Trophoblast cell (in vitro differentiated cells and primary cell): ENCODE measurements at regions not wholly inside any gene's neighbourhood (a gene's known extent, or its start where the extent isn't known, plus 50 kb on each side); places are given as distances from the start of the nearest gene placed in this dataset.
A peak's percentile ranks its signal among the peaks of the same experiment; 100 is the strongest.

Experiments
- DNase-seq, 2 donors: peaks; one replicate each; pipeline ENCODE4 v3.0.0-alpha.2; 2016
- H2AFZ ChIP-seq: 2 replicates; pipeline ENCODE4 v1.6.1; 2013; ENCODE audit warnings: low read length, moderate library complexity, mild to moderate bottlenecking; ENCODE audit not compliant: insufficient read depth, poor library complexity
- H2AK5ac ChIP-seq: 2 replicates; pipeline ENCODE4 v1.6.1; 2013; ENCODE audit warnings: mild to moderate bottlenecking, low read length
- H2BK120ac ChIP-seq: 2 replicates; pipeline ENCODE4 v1.6.1; 2013; ENCODE audit warnings: low read length, mild to moderate bottlenecking, moderate library complexity; ENCODE audit not compliant: insufficient read depth, poor library complexity
- H2BK12ac ChIP-seq: 2 replicates; pipeline ENCODE4 v1.6.1; 2013; ENCODE audit warnings: mild to moderate bottlenecking, low read length, moderate library complexity
- H2BK5ac ChIP-seq: 2 replicates; pipeline ENCODE4 v1.6.1; 2013; ENCODE audit warnings: low read length, low read depth, moderate library complexity, mild to moderate bottlenecking; ENCODE audit not compliant: poor library complexity
- H3K14ac ChIP-seq: 2 replicates; pipeline ENCODE4 v1.6.1; 2013; ENCODE audit warnings: mild to moderate bottlenecking, low read length
- H3K18ac ChIP-seq: 2 replicates; pipeline ENCODE4 v1.6.1; 2013; ENCODE audit warnings: mild to moderate bottlenecking, low read length
- H3K23ac ChIP-seq: 2 replicates; pipeline ENCODE4 v1.6.1; 2013; ENCODE audit warnings: low read length
- H3K27ac ChIP-seq: 2 replicates; pipeline ENCODE4 v1.5.1; 2013; ENCODE audit warnings: low read depth, mild to moderate bottlenecking, inconsistent platforms, low read length, moderate library complexity
- H3K27me3 ChIP-seq: 2 replicates; pipeline ENCODE4 v1.6.1; 2013; ENCODE audit warnings: inconsistent platforms, mild to moderate bottlenecking, low read length, moderate library complexity; ENCODE audit not compliant: insufficient read depth
- H3K36me3 ChIP-seq, 2 experiments: 1 replicate in 1 of 2; 2 replicates in 1 of 2; pipeline ENCODE4 v1.6.1; 2013; ENCODE audit warnings: low read length in 2 of 2, mild to moderate bottlenecking in 2 of 2, moderate library complexity in 1 of 2; ENCODE audit not compliant: insufficient read depth in 2 of 2, control insufficient read depth in 1 of 2
- H3K4ac ChIP-seq: 2 replicates; pipeline ENCODE4 v1.6.1; 2013; ENCODE audit warnings: low read depth, mild to moderate bottlenecking, low read length, moderate library complexity
- H3K4me1 ChIP-seq, 2 experiments: 1 replicate in 1 of 2; 2 replicates in 1 of 2; pipeline ENCODE4 v1.6.1; 2013; ENCODE audit warnings: low read length in 2 of 2, mild to moderate bottlenecking in 2 of 2, moderate library complexity in 1 of 2; ENCODE audit not compliant: insufficient read depth in 2 of 2, control insufficient read depth in 1 of 2
- H3K4me2 ChIP-seq: 2 replicates; pipeline ENCODE4 v1.6.1; 2013; ENCODE audit warnings: inconsistent platforms, mild to moderate bottlenecking, low read length, moderate library complexity
- H3K4me3 ChIP-seq: 2 replicates; pipeline ENCODE4 v1.5.1; 2013; ENCODE audit warnings: mild to moderate bottlenecking, low read depth, low read length, inconsistent platforms
- H3K79me1 ChIP-seq: one replicate; pipeline ENCODE4 v1.6.1; 2013; ENCODE audit warnings: low read length
- H3K79me2 ChIP-seq: 2 replicates; pipeline ENCODE4 v1.6.1; 2013; ENCODE audit warnings: low read length, mild to moderate bottlenecking; ENCODE audit not compliant: control insufficient read depth, insufficient read depth, poor library complexity
- H3K9ac ChIP-seq: 2 replicates; pipeline ENCODE4 v1.6.1; 2013; ENCODE audit warnings: mild to moderate bottlenecking, low read length
- H3K9me3 ChIP-seq: 2 replicates; pipeline ENCODE4 v1.6.1; 2013; ENCODE audit warnings: low read depth, mild to moderate bottlenecking, control low read depth, inconsistent platforms, low read length; ENCODE audit not compliant: insufficient read depth
- H4K12ac ChIP-seq: 2 replicates; pipeline ENCODE4 v1.6.1; 2013; ENCODE audit warnings: low read depth, mild to moderate bottlenecking, low read length, moderate library complexity
- H4K8ac ChIP-seq: 2 replicates; pipeline ENCODE4 v1.6.1; 2013; ENCODE audit warnings: low read depth, mild to moderate bottlenecking, low read length, moderate library complexity
- H4K91ac ChIP-seq: one replicate; pipeline ENCODE4 v1.6.1; 2013; ENCODE audit warnings: low read depth, mild to moderate bottlenecking, low read length, moderate library complexity
- WGBS: extraction: QIAGEN DNeasy Blood & Tissue Kit; methylation state at CpG from one replicate; pipeline ENCODE4 v1.1.7; 2013; ENCODE audit warnings: missing lambda C conversion rate; ENCODE audit not compliant: insufficient read length, insufficient coverage; ENCODE audit errors: extremely low coverage; 5-methylcytosine and 5-hydroxymethylcytosine counted together

DNA sequence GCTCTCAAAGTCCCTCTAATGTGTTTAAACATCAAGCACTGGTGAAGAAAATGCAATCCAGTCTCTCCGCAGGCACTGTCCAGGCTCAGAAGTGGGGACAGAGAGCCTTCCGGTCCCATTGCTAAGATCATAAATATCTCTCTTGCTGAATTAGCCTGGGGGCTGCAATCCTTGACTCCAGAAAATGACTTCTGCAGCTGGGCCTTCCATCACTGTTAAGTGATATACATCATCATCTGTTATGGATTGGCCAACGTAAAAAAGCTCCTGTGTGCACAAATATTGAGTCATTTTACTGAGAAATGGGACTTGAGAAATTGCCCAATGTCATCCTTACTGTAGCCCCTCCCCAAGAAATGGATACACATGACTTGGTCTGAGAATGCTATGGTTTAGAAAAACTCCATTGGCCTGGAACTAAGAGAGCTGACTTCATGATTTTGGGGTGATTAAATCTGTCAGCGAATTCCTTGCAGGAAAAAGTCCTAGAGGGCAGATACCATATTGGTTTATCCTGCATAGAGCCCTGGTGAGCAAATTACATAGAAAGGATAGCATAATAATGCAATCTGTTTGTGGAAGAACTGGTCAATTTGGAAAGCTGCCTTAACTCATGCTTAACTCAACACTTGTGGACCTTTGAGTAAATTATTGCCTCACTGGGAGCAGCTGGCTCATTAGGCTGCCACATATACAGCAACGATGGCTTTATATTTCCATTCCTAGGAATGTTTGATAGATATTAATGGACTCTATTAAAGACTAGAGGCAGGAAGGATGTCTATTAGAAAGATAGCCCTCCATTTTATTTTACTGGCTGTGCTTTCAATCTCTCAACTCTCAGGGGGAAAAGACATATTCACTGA is 346.1 kb downstream of the GBA3 start:
- H3K79me2 ChIP-seq: no peaks in the 10 kb centered on the region
- no peak overlapping the region for H4K91ac ChIP-seq
- WGBS: no CpG with 5 or more reads among the region's 5 CpGs
- no peak overlapping the region for H3K23ac ChIP-seq
- H4K8ac ChIP-seq: no peak overlapping the region
- H3K36me3 ChIP-seq: no peaks in the 10 kb centered on the region
- H3K9me3 ChIP-seq: peaks cover 1% of the 10 kb centered on the region
- no peaks in the 10 kb centered on the region for H3K27me3 ChIP-seq
- no peak overlapping the region for H3K4me3 ChIP-seq
- H2BK120ac ChIP-seq: no peak overlapping the region
- H2AK5ac ChIP-seq: no peak overlapping the region
- no peak overlapping the region for H4K12ac ChIP-seq
- H3K79me1 ChIP-seq: peaks cover 2% of the 10 kb centered on the region
- H2BK5ac ChIP-seq: no peak overlapping the region
- no peak overlapping the region for H2BK12ac ChIP-seq
- H3K18ac ChIP-seq: no peak overlapping the region
- no peak overlapping the region for H3K27ac ChIP-seq
- no peak overlapping the region for H3K4me2 ChIP-seq
- no peak overlapping the region for H3K9ac ChIP-seq
- peaks cover 6 to 9% of the 10 kb centered on the region in 2 experiments for H3K4me1 ChIP-seq
- H2AFZ ChIP-seq: no peak overlapping the region
- no peak overlapping the region for H3K4ac ChIP-seq
- DNase-seq: peak; percentile 93 to 98
- no peak overlapping the region for H3K14ac ChIP-seq

DNA sequence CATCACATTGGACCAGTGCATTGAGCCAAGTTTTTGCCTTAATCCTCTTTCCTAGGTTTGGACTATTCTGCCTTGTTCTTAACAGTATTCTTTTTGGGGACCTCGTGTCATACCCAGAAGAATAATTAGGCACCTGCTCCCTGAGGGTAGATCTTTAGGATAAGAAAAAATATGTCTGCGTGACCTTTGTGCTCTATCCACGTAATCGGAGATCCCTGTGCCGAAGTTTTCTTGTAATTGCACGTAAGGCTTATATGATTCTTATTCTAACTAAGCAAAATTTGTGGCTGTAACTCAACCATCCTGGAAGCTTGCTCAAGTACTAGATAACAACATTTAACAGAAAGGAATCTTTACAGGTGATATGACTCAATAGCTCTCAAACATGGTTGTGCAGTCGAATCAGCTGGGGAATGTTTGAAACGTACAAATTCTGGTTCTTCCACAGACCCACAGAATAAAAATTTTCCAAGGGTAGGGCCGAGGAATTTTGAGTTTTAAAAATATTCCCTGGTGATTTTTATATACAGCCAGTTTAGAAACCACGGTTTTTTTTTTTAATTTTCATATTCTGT is 344.3 kb downstream of the GBA3 start:
- H4K91ac ChIP-seq: no peak overlapping the region
- no peaks in the 10 kb centered on the region for H3K79me2 ChIP-seq
- H4K8ac ChIP-seq: no peak overlapping the region
- no peak overlapping the region for H3K23ac ChIP-seq
- peak; percentile 81 to 93 for DNase-seq
- H3K9me3 ChIP-seq: peaks cover 1% of the 10 kb centered on the region
- H2BK5ac ChIP-seq: peak overlapping the region; percentile 37
- no peak overlapping the region for H3K4ac ChIP-seq
- no peak overlapping the region for H2BK12ac ChIP-seq
- no peak overlapping the region for H3K4me3 ChIP-seq
- H2AK5ac ChIP-seq: no peak overlapping the region
- H4K12ac ChIP-seq: no peak overlapping the region
- no peak overlapping the region for H3K18ac ChIP-seq
- H3K36me3 ChIP-seq: no peaks in the 10 kb centered on the region
- no peak overlapping the region for H3K9ac ChIP-seq
- no peak overlapping the region for H2BK120ac ChIP-seq
- H3K79me1 ChIP-seq: peaks cover 4% of the 10 kb centered on the region
- H3K4me1 ChIP-seq: peaks cover 6 to 9% of the 10 kb centered on the region in 2 experiments
- no peaks in the 10 kb centered on the region for H3K27me3 ChIP-seq
- H3K27ac ChIP-seq: peak overlapping the region; percentile 41
- no peak overlapping the region for H2AFZ ChIP-seq
- no peak overlapping the region for H3K14ac ChIP-seq
- no peak overlapping the region for H3K4me2 ChIP-seq
- no CpG with 5 or more reads among the region's 10 CpGs for WGBS

- Histone ChIP-seq H3K27me3 (no peaks in the 10 kb centered on the region), H3K4ac (no peak overlapping the region), H3K79me1 (peaks cover 4% of the 10 kb centered on the region)
Observed at GRCh38 chr4:23036503-23036902, 343.8 kb downstream of the GBA3 start.

DNA sequence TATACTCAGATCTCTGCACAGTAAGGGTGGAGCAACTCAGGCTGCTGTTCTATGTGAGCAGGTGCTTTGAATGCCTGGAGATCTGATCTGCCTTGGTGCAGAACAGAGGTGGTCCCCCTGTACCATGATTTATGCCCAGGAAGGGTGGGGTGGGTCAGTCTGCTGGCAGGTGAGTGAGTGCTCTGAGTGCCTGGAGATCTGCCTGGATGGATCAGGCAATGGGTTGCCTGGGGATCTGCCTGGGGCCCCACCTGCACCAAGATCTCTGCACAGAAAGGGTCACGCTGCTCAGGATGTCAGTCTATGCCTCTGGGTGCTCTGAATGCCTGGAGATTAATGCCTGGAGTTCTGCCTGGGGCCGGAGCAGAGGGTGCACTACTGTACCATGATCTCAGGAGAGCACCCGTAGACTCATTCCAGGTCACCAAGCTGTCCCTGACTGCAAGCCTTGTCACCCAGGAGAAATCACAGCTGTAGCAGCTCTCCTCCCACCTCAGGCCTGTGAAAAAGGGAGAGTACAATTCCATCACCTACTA is 342.9 kb downstream of the GBA3 start:
- no peaks in the 10 kb centered on the region for H3K27me3 ChIP-seq
- H3K14ac ChIP-seq: no peak overlapping the region
- H3K23ac ChIP-seq: no peak overlapping the region
- H3K9ac ChIP-seq: no peak overlapping the region
- no peak overlapping the region for H4K12ac ChIP-seq
- peaks cover 1% of the 10 kb centered on the region for H3K9me3 ChIP-seq
- H2BK5ac ChIP-seq: peak overlapping the region; percentile 31
- H4K8ac ChIP-seq: no peak overlapping the region
- H3K4me1 ChIP-seq: peaks cover 6 to 9% of the 10 kb centered on the region in 2 experiments
- WGBS: no CpG with 5 or more reads among the region's 3 CpGs
- H2AK5ac ChIP-seq: no peak overlapping the region
- no peak overlapping the region for H3K4me3 ChIP-seq
- no peak overlapping the region for H2AFZ ChIP-seq
- no peak overlapping the region for H2BK12ac ChIP-seq
- H3K79me1 ChIP-seq: peaks cover 4% of the 10 kb centered on the region
- peak; percentile 90 to 92 for DNase-seq
- H3K4ac ChIP-seq: no peak overlapping the region
- no peak overlapping the region for H3K18ac ChIP-seq
- no peaks in the 10 kb centered on the region for H3K36me3 ChIP-seq
- H4K91ac ChIP-seq: peak overlapping the region; percentile 21
- H3K27ac ChIP-seq: peak overlapping the region; percentile 53
- no peaks in the 10 kb centered on the region for H3K79me2 ChIP-seq
- H3K4me2 ChIP-seq: no peak overlapping the region
- no peak overlapping the region for H2BK120ac ChIP-seq

More at GRCh38 chr4:23036503-23036902, 343.8 kb downstream of the GBA3 start:
- Histone ChIP-seq H4K91ac (peak overlapping the region; percentile 63), H2BK12ac (no peak overlapping the region), H3K4me3 (no peak overlapping the region), H2AFZ (no peak overlapping the region), H2AK5ac (no peak overlapping the region), H3K4me2 (no peak overlapping the region), H3K23ac (no peak overlapping the region), H3K14ac (no peak overlapping the region), H2BK5ac (peak overlapping the region; percentile 37), H3K4me1 (peaks cover 6 to 9% of the 10 kb centered on the region in 2 experiments), H3K18ac (no peak overlapping the region), H4K8ac (no peak overlapping the region), H3K27ac (peak overlapping the region; percentile 53), H2BK120ac (no peak overlapping the region), H3K79me2 (no peaks in the 10 kb centered on the region), H3K36me3 (no peaks in the 10 kb centered on the region), H3K9me3 (peaks cover 1% of the 10 kb centered on the region), H3K9ac (no peak overlapping the region), H4K12ac (no peak overlapping the region)
- no CpG with 5 or more reads among the region's 3 CpGs for WGBS
- DNase-seq: peak; percentile 9 to 91
